Peyer's patch (tissue), 4 donors: ENCODE measurements at regions not wholly inside any gene's neighbourhood (a gene's known extent, or its start where the extent isn't known, plus 50 kb on each side); places are given as distances from the start of the nearest gene placed in this dataset.
"Not testable (repeated sequence)": the region's sequence is repeated elsewhere in the genome, so short reads cannot be mapped to it uniquely, and the experiment has no call there.

Source experiments
- POLR2A ChIP-seq, 2 donors: fragments of 450-650 bp; IDR thresholded peaks; one replicate each; pipeline ENCODE4 v1.5.1; 2017; ENCODE audit warnings: antibody characterized with exemption in 2 of 2, mild to moderate bottlenecking in 2 of 2, moderate library complexity in 2 of 2
- TF ChIP-seq, protein P1 (sequence below), 6 experiments: fragments of 450-650 bp in 4 of 6; fragments of 200-600 bp in 2 of 6; sonication (generic) in 1 of 6; IDR thresholded peaks; one replicate each; pipeline ENCODE4 v1.5.1; 2017 to 2019; ENCODE audit warnings: antibody characterized with exemption in 6 of 6, mild to moderate bottlenecking in 3 of 6, moderate library complexity in 1 of 6

DNA sequence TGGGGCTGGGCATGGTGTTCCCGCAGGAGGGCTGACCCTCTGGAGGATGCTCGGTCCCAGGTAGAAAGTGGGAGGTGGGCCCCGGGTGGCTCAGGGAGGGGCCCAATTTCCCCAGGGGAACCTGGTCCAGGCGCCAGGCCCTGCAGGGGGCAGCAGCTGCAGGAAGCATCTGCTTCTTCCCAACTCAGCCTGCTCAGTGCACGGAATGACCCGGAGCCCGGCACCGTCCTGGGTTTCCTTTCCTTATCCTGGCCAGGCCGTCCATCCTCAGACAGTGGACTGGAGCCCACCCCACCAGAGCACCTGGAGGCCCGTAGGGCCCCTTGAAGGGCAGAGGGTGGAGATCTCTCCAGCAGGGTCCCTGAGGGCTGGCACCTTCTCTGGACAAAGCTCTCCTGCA is 111.0 kb downstream of the TMEM121 start:
- TF ChIP-seq, protein P1, sequence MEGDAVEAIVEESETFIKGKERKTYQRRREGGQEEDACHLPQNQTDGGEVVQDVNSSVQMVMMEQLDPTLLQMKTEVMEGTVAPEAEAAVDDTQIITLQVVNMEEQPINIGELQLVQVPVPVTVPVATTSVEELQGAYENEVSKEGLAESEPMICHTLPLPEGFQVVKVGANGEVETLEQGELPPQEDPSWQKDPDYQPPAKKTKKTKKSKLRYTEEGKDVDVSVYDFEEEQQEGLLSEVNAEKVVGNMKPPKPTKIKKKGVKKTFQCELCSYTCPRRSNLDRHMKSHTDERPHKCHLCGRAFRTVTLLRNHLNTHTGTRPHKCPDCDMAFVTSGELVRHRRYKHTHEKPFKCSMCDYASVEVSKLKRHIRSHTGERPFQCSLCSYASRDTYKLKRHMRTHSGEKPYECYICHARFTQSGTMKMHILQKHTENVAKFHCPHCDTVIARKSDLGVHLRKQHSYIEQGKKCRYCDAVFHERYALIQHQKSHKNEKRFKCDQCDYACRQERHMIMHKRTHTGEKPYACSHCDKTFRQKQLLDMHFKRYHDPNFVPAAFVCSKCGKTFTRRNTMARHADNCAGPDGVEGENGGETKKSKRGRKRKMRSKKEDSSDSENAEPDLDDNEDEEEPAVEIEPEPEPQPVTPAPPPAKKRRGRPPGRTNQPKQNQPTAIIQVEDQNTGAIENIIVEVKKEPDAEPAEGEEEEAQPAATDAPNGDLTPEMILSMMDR (IDR thresholded peaks at IDR 0.05), result not testable (repeated sequence)
- not testable (repeated sequence) for TF ChIP-seq POLR2A (IDR thresholded peaks at IDR 0.05)
